NCI-H2196 (cell line): ENCODE measurements at regions not wholly inside any gene's neighbourhood (a gene's known extent, or its start where the extent isn't known, plus 50 kb on each side); places are given as distances from the start of the nearest gene placed in this dataset.

Experiments
- DNase-seq: peaks from one replicate; lab custom pipeline; 2025; ENCODE audit not compliant: unreplicated experiment; lab: John Stamatoyannopoulos, UW

- no peak for DNase-seq
These were observed 170.9 kb downstream of the SLC6A15 start for GRCh38 chr12:84741692-84742091.

DNA sequence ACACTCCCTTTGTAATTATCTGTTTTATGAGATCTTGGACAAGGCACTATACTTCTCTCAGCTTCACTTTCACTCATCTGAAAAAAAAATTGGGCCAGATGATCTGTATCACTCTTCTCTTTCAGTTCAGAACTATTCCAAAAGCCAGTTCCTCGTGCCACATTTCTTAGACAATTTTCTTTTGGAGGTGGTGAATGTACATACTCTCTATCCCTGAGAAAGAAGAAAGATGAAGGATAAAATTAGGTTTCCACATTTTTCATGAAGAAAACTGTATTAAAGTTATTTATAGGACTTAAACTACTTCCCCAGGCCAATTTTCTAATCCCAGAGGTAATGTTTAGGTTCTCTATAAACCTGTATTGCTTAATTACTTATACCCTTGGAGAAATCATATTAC, 171.6 kb downstream of the SLC6A15 start:
- DNase-seq, result no peak

- DNase-seq, result no peak
These were observed 172.0 kb downstream of the SLC6A15 start for GRCh38 chr12:84740602-84741001.

DNA sequence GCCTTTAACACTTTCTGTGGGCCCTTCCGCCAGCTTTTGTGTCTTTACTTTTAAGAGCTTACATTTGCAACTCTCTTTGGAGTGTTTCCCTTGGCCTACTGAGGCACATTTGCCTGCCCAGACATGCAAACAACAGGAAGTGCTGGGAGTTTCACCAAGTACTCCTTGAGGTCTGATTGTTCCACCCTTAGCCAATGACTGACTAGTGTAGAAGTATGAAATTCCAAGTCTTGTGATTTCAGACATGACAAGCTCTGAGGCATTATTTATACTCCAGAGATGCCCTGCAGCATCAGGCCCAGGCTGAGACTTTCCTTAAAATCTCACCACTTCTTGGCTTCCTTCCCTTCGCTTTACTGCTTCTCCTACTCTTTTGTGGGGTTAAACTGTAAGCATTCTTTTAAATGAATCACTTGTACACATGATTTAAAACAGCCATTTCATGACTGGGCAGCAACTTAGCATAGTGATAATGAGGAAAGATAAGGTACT, 174.1 kb downstream of the SLC6A15 start:
- no peak for DNase-seq

DNA sequence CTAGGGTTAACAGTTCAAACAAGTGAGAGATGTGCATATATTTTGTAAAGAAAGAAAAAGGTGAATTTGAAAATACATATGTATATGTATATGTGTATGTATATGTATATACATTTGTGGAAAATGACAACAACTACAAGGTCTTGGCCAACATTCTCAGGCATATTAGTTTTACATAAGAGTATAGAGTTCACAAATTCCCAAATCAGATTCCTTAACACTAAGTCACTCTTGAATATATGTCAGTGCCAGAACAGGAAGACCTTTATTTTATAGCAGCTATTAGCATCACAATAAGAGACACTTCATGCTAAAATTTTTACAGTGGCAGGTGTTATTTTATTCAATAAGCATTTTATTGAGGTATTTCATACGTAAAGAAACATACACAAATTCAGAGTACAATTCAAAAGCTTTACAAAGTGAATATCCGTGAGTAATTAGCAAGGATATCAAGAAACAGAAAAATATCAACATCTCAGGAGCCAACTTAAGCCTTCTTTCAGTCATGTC, 179.7 kb downstream of the SLC6A15 start:
- no peak for DNase-seq

- DNase-seq, result no peak
These were observed 181.9 kb downstream of the SLC6A15 start for GRCh38 chr12:84730561-84731162.

GRCh38 chr12:84727961-84728360, 184.6 kb downstream of the SLC6A15 start:
- no peak for DNase-seq

DNA sequence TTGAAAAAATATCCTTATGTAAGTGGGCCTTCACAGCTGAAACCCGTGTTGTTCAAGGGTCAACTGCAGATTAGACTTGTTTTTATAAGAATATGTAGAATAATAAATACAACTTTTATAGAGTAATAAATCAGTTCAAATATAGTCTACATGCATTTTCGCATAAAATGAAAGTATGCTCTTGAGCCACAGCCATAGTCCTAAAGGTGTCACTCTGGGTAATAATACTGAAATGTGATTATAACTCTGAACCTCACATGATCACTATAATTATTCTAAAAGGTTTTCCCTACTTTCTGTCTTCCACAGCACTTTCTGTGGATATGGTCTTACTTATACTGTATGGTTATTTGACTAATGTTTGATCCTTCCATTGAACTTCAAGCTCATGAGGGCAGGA, 185.8 kb downstream of the SLC6A15 start:
- no peak for DNase-seq

DNA sequence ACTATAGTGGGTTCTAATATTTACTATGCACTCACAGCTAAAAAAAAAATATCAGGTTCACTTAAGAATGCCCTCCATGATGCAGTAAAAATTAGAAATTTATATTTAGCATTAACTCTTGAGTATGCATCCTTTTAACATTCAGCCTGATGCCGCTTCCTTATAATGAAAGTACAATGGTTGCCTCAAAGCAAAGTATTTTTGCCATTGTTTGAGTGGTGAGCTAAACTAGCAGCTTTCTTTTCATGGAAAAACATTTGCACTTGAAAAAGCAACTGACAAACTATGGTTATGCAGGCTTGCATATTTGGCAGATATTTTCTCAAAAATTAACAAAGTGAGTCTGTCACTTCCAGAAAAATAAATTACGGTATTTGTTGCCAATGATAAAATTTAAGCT, 188.6 kb downstream of the SLC6A15 start:
- DNase-seq, result no peak

DNA sequence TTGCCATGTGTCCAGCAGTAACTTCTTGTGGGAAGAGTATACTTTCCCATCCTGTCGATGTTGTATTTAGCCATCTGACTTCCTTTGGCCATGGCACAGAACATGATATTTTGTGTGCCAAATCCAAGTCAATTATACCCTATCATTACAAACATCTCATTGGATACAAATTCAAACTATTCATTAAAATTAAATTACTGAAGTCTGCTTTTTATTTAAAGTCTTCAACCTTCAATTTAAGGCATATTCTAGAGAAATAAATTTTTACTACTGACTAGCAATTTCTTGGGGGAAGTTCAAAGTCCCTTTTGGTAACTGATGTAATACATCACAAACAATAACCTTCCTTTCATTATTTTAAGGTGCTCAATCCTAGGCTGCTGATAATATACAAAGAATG, 192.6 kb downstream of the SLC6A15 start:
- DNase-seq, result no peak

DNA sequence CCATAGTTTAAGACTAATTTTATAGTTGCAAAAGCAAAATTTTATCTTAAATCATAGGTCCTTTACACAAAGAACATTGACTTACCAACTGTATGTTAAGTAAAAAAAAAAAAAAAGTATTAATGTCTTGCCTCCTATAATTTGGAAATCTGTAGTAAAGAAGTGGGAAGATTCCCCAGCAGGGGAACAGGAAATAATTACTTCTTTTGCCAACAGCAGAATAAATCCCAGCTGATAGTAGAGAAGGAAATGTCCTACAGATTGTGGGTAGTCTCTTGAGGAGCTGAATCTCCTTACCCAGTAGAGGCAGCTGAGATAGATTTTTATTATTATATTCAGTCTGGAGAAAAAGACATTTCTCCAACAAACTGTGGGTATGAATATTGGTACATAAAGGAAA, 193.7 kb downstream of the SLC6A15 start:
- no peak for DNase-seq

- no peak for DNase-seq
These were observed 199.9 kb downstream of the SLC6A15 start for GRCh38 chr12:84712747-84713146.

DNA sequence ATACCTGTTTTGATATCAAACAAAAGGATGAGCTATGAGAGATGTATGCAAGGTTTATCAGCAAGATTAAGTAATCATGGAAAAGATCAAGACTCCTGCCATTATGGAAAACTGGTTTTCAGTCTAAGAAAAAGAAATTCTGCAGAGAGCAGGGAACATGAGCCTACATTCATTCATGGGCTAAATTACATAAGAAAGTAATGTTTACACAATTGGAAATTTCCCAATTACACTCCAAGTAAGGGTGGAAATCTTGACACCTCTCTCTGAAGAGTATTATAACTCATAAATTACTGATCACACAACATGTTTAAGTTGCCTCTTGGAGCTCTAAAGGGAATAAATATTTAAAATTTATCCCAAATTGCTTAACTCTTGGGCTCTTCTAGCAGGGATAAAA, 206.2 kb downstream of the SLC6A15 start:
- DNase-seq, result no peak

DNA sequence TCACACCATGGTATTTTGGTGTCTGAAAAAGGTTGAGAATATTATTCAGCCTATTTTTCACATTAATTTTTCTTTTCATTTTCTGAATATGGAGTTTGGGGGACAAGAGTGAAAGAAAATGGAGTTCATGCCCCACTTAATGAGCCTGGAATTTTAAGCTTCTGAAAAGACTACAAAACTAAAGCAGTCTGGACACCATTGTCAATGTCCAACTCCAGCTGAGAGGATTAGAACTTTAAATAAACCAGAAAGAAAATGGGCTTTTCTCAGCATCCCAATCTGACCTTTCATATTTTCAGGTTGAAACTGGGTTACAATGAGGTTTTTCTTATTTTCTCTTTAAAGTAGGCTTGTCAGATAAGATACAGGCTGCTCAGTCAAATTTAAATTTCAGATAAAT, 207.7 kb downstream of the SLC6A15 start:
- no peak for DNase-seq

GRCh38 chr12:84702001-84702400, 210.6 kb downstream of the SLC6A15 start:
- no peak for DNase-seq

DNA sequence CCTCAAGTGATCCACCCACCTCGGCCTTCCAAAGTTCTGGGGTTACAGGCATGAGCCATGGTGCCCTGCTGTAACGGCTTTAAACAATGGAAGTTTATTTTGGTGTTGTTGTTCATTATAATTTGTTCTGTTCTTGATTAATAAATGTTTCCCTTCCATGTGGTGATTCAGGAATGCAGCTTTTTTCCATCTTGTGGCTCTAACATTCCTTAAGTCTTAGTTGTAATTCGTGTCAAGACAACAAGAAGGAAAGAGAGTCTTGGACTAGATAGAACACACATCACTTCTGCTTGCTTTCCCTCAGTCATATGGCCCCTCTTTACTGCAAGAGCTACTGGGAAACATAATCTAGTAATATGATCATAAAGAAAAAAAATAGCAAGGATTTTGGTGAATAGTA, 211.6 kb downstream of the SLC6A15 start:
- DNase-seq, result no peak

DNA sequence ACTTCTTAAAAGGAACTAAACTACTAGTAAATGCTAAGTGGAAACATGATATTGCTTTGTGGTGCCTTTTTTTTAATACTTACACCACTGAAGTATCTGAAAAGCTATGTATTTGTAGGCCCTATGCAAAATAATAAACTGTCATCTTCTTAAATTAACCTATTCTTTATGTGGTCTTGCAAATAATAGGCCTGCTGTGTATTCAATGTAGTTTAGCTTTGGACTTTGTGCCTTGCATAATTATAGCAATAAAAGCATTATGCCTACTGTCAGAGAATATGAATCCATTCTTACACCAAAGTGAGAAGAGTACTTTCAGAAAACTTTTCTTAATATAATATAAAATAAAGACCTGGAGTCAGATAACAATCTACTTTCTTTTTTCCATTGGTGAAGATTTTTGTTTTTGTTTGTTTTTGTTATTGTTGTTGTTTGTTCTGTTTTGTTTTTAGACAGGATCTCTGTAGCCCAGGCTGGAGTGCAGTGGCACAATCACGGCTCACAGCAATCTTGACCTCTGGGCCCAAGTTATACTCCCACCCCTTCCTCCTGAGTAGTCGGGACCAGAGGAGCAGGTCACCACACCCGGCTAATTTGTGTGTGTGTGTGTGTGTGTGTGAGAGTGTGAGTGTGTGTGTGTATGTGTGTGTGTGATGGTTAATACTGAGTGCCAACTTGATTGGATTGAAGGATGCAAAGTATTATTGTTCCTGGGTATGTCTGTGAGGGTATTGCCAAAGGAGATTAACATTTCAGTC, 213.8 kb downstream of the SLC6A15 start:
- DNase-seq, result no peak

DNA sequence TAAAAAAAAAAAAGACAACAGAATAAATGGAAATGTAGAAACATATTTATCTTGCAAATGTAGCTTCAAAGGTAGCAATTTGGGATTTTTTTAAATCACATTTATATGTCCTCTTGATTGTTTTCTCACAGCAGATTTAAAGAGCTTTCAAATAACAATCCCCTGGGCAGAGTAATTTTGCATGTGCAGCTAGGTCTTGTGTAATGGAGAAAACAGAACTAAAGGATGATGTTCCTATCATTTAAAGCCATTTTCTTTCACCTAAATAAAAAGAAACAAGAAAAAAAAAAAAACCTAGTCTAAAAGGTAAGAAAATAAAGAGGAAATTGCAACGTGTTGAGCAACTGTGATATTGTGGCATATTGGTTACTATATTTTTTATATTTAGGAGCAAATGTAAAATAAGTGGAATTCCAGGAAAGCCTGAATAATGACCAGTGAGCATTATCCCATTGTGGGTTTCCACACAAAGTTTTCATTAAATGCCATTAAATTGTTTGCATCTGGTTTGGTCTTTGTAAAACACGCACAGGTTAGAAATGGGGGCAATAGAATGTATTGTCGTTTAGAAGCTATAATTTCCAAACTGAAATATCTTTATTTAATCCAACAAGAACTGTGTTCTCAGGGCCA, 215.6 kb downstream of the SLC6A15 start:
- DNase-seq, result no peak

DNA sequence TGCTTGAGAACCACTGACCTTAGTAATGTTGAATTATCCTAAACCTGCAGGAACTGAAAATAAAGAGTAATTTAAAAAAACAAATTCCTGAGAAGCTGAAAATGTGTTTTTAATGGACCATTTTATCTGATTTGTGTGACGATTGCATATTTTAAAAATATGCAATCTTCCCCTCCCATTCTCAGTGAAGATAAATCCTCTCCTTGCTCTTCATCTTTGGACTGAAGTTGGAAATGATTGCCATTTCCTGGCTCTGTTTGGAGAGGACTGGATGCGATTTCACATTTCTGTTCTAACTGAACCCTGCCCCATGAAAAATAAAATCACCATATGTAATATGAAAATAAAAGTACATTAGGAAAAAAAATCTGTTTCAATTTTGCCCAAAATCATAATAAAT, 216.3 kb downstream of the SLC6A15 start:
- DNase-seq, result no peak

DNA sequence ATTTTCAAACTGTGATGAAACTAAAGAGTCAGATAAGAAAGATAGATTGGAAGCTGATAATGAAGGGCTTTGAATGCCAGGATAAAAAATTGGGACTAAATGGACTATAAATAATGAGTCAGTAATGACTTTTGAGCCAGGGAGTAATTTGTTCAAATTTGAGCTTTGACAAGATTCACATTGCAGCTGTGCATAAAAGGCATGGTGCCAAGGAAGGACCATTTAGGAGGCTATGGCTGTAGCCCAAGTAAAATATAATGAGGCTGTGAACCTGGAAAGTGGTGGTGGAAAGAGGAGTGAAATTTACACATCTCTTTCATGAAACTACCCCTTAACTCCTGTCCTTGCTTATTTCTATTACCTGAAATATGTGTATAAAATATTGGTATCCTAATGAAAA, 218.5 kb downstream of the SLC6A15 start:
- DNase-seq, result no peak

- DNase-seq, result no peak
These were observed 220.5 kb downstream of the SLC6A15 start for GRCh38 chr12:84692071-84692470.

DNA sequence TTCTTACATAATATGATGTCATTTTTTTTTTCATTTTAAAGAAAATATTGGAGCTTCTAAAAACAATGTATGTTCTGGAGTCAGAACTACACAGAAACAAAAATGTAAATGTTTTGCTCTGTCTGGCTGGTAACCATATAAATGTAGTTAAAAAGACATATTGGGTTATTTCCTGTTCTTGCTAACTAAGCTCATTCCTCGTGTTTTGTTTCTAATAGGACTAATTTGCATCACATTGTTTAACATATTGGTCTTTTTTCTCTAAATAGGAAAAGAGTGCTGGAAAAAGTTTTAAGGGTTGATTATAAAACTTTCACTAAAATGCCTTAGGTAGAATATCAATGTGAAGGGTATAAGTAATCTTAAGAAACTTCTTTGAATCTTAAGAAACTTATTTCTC, 221.3 kb downstream of the SLC6A15 start:
- DNase-seq, result no peak
